ENCODE measurements at regions not wholly inside any gene's neighbourhood (a gene's known extent, or its start where the extent isn't known, plus 50 kb on each side); places are given as distances from the start of the nearest gene placed in this dataset.

DNA sequence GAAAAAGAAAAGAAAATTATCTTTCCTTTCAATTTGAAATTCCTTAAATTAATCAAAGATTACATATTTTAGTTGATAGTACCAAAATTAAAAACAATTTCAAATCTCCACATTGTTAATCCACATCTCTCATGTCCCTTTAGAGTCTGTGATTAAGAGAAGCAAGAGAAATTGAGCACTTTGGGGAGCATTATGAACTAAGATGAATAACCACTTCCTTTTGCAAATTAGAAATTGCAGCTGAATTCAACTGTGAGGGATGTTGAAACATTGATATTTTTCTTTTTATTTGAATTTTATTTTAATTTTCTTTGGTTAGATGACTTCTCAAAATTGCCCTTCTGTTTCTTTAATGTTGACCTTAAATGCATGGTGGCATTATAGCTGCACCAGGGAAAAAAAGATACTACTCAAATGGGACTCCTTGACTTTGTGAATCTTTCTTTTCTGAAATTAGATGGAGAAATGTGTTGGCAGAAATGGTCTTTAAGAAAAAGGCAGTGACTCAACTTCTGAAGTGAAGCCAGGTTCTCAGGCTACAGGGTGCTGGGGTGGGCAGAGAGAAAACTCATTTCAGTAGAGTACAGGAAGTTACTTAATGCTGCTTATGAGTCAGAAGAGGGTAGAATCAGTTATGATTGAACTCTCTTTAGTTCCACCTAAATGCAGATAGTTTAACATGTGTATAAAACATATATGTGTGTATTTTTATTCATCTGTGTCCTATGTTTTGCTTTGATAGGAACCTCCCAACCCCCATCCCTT lies 92.0 kb upstream of the TNIP3 start:
- TF ChIP-seq CTCF (IDR thresholded peaks at IDR 0.05; ENCODE audit: low read length) (no peak), EZH2phosphoT487 (IDR thresholded peaks at IDR 0.05; ENCODE audit: low read length) (no peak)

Measured in MM.1S (cell line).